Gastroesophageal sphincter (tissue), 4 donors: ENCODE measurements at regions not wholly inside any gene's neighbourhood (a gene's known extent, or its start where the extent isn't known, plus 50 kb on each side); places are given as distances from the start of the nearest gene placed in this dataset.

Experiments used
- ATAC-seq: fragments of 150-250 bp; one replicate; pipeline ENCODE4 v1.9.1; 2016; ENCODE audit warnings: mild to moderate bottlenecking, moderate library complexity
- H3K27ac ChIP-seq, 4 donors: fragments of 200-600 bp; sonication (generic) in 3 of 4; 1 replicate in 3 of 4; 2 replicates in 1 of 4; pipeline ENCODE4 v1.5.1; 2016 to 2019
- H3K27me3 ChIP-seq: fragments of 200-600 bp; sonication (generic); one replicate; pipeline ENCODE4 v1.5.1; 2019
- H3K36me3 ChIP-seq, 2 donors: fragments of 200-600 bp; sonication (generic); one replicate each; pipeline ENCODE4 v1.5.1; 2019; ENCODE audit warnings: control low read depth in 1 of 2
- H3K4me1 ChIP-seq, 3 donors: fragments of 200-600 bp; sonication (generic); 1 replicate in 2 of 3; 2 replicates in 1 of 3; pipeline ENCODE4 v1.5.1; 2016 to 2019; ENCODE audit warnings: control low read depth in 2 of 3
- H3K4me3 ChIP-seq, 2 donors: fragments of 200-600 bp; sonication (generic); one replicate each; pipeline ENCODE4 v1.5.1; 2019; ENCODE audit warnings: mild to moderate bottlenecking in 1 of 2, moderate library complexity in 1 of 2
- H3K9me3 ChIP-seq, 3 donors: fragments of 200-600 bp; sonication (generic); one replicate each; pipeline ENCODE4 v1.5.1; 2017 to 2019; ENCODE audit warnings: control low read depth in 2 of 3
- CTCF ChIP-seq, 4 experiments: fragments of 200-600 bp in 2 of 4; fragments of 450-650 bp in 2 of 4; sonication (generic) in 1 of 4; IDR thresholded peaks; one replicate each; pipeline ENCODE4 v1.5.1; 2017 to 2019; ENCODE audit warnings: antibody characterized with exemption in 4 of 4, mild to moderate bottlenecking in 2 of 4, moderate library complexity in 2 of 4
- EP300 ChIP-seq: sonication (generic); formaldehyde crosslinking; IDR thresholded peaks from one replicate; pipeline ENCODE4 v1.6.1; 2017; ENCODE audit warnings: antibody characterized with exemption, mild to moderate bottlenecking
- POLR2A ChIP-seq, 2 donors: fragments of 450-650 bp; IDR thresholded peaks; one replicate each; pipeline ENCODE4 v1.6.1; 2017; ENCODE audit warnings: antibody characterized with exemption in 2 of 2, mild to moderate bottlenecking in 2 of 2, moderate library complexity in 1 of 2
- POLR2AphosphoS5 ChIP-seq: sonication (generic); formaldehyde crosslinking; IDR thresholded peaks from one replicate; pipeline ENCODE4 v1.6.1; 2017; ENCODE audit warnings: antibody characterized with exemption
- WGBS, 2 donors: methylation state at CpG; one replicate each; pipeline ENCODE4 v1.1.5; 2018; ENCODE audit warnings: low coverage in 1 of 2; 5-methylcytosine and 5-hydroxymethylcytosine counted together

GRCh38 chr7:52269669-52270068, 765.8 kb upstream of the POM121L12 start:
- TF ChIP-seq EP300 (no peak), POLR2A (IDR thresholded peaks at IDR 0.05) (no peak), POLR2AphosphoS5 (no peak), CTCF (IDR thresholded peaks at IDR 0.05) (no peak)
- Histone ChIP-seq H3K27me3 (no peaks in the 10 kb centered on the region), H3K4me3 (no peak overlapping the region), H3K9me3 (no peaks in the 10 kb centered on the region), H3K36me3 (no peaks in the 10 kb centered on the region), H3K4me1 (no peaks in the 10 kb centered on the region), H3K27ac (no peak overlapping the region)
- ATAC-seq: no peak
- 65 to 67% methylated on average over 2 of the region's 2 CpGs for WGBS, 2 donors

- TF ChIP-seq POLR2A (IDR thresholded peaks at IDR 0.05) (no peak), CTCF (IDR thresholded peaks at IDR 0.05) (no peak), POLR2AphosphoS5 (no peak), EP300 (no peak)
- no peak for ATAC-seq
- no peak overlapping the region for H3K27ac ChIP-seq
- 79 to 86% methylated on average over 4 to 6 of the region's 6 CpGs for WGBS, 2 donors
- H3K4me3 ChIP-seq: no peak overlapping the region
- H3K36me3 ChIP-seq: no peaks in the 10 kb centered on the region
- H3K4me1 ChIP-seq: no peaks in the 10 kb centered on the region
- H3K9me3 ChIP-seq: no peaks in the 10 kb centered on the region
- H3K27me3 ChIP-seq: no peaks in the 10 kb centered on the region
These were observed 774.4 kb upstream of the POM121L12 start for GRCh38 chr7:52261057-52261456.

- H3K27ac ChIP-seq: no peak overlapping the region
- ATAC-seq: no peak
- H3K4me3 ChIP-seq: no peak overlapping the region
- no peaks in the 10 kb centered on the region for H3K4me1 ChIP-seq
- no peaks in the 10 kb centered on the region for H3K9me3 ChIP-seq
- whole genome bisulfite sequencing, 2 donors: 81 to 93% methylated on average over 6 of the region's 6 CpGs
- no peaks in the 10 kb centered on the region for H3K36me3 ChIP-seq
- H3K27me3 ChIP-seq: no peaks in the 10 kb centered on the region
- TF ChIP-seq CTCF (IDR thresholded peaks at IDR 0.05) (no peak), EP300 (no peak), POLR2A (IDR thresholded peaks at IDR 0.05) (no peak), POLR2AphosphoS5 (no peak)
These were observed 775.3 kb upstream of the POM121L12 start for GRCh38 chr7:52260046-52260665.

GRCh38 chr7:52257890-52258289, 777.5 kb upstream of the POM121L12 start:
- Histone ChIP-seq H3K27ac (no peak overlapping the region), H3K4me1 (no peaks in the 10 kb centered on the region), H3K27me3 (no peaks in the 10 kb centered on the region), H3K36me3 (no peaks in the 10 kb centered on the region), H3K4me3 (no peak overlapping the region), H3K9me3 (no peaks in the 10 kb centered on the region)
- ATAC-seq: no peak
- no peak for TF ChIP-seq POLR2AphosphoS5
- 33 to 69% methylated on average over 2 of the region's 2 CpGs for WGBS, 2 donors

- H3K36me3 ChIP-seq: no peaks in the 10 kb centered on the region
- H3K9me3 ChIP-seq: no peaks in the 10 kb centered on the region
- no peaks in the 10 kb centered on the region for H3K4me1 ChIP-seq
- no peak overlapping the region for H3K27ac ChIP-seq
- no peak for TF ChIP-seq EP300
- TF ChIP-seq POLR2AphosphoS5: no peak
- no peak for TF ChIP-seq CTCF (IDR thresholded peaks at IDR 0.05)
- no peak for TF ChIP-seq POLR2A (IDR thresholded peaks at IDR 0.05)
- H3K27me3 ChIP-seq: no peaks in the 10 kb centered on the region
- WGBS, 2 donors: 64 to 72% methylated on average over 2 to 3 of the region's 4 CpGs
- no peak for ATAC-seq
- no peak overlapping the region for H3K4me3 ChIP-seq
These were observed 780.9 kb upstream of the POM121L12 start for GRCh38 chr7:52254396-52255010.
